ENCODE measurements at regions not wholly inside any gene's neighbourhood (a gene's known extent, or its start where the extent isn't known, plus 50 kb on each side); places are given as distances from the start of the nearest gene placed in this dataset.
"Not testable (repeated sequence)": the region's sequence is repeated elsewhere in the genome, so short reads cannot be mapped to it uniquely, and the experiment has no call there.

DNA sequence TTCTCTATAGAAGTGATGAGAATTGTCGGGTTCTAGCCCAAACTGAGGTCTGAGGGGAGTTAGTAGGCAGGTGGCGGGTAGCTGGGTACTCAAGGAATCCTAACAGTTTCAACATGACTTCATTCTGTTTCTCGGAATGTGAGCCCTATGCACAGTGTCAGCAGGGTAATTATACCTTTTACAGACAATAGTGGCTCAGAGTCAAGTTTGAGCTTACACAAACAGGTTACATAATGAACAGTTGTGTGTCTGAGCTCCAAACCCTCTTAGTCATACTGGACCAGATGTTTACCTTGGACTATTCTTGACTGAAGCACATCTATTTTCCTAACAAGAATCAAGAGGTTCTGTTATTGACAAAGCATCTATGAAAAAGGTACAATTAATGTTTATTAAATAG is 1066.7 kb upstream of the PCDH20 start:
- intact Hi-C loops (cut with DNase I, micrococcal nuclease) = no loop called here
- DNase-seq (no peak), ATAC-seq (no peak)
- H3K4me3 ChIP-seq = no peak overlapping the region
- TF ChIP-seq, protein P1, sequence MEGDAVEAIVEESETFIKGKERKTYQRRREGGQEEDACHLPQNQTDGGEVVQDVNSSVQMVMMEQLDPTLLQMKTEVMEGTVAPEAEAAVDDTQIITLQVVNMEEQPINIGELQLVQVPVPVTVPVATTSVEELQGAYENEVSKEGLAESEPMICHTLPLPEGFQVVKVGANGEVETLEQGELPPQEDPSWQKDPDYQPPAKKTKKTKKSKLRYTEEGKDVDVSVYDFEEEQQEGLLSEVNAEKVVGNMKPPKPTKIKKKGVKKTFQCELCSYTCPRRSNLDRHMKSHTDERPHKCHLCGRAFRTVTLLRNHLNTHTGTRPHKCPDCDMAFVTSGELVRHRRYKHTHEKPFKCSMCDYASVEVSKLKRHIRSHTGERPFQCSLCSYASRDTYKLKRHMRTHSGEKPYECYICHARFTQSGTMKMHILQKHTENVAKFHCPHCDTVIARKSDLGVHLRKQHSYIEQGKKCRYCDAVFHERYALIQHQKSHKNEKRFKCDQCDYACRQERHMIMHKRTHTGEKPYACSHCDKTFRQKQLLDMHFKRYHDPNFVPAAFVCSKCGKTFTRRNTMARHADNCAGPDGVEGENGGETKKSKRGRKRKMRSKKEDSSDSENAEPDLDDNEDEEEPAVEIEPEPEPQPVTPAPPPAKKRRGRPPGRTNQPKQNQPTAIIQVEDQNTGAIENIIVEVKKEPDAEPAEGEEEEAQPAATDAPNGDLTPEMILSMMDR (IDR thresholded peaks at IDR 0.05) = no peak
- H3K9me3 ChIP-seq = peaks cover 2% of the 10 kb centered on the region
- H3K36me3 ChIP-seq (ENCODE audit: low read depth) = no peaks in the 10 kb centered on the region
- H3K4me1 ChIP-seq (ENCODE audit: low read depth) = no peaks in the 10 kb centered on the region

DNA sequence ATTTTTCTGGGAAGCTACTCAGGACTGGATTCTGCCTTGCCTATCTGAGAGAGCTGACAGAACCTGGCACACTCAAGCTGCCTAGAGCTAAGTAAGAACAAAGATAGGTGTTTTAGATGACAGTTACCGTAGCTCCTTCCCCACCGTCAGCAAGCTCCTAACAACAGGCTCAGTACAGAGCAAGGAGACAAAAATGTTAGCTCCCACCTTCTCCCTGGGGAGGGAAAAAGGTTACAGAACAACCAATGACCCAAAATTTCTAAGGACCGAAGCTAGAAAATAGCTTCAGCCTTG is 1058.2 kb upstream of the PCDH20 start:
- ATAC-seq (no peak), DNase-seq (no peak)
- intact Hi-C loops (cut with DNase I, micrococcal nuclease) = no loop called here
- no peak overlapping the region for H3K4me3 ChIP-seq
- no peaks in the 10 kb centered on the region for H3K36me3 ChIP-seq (ENCODE audit: low read depth)
- peaks cover 24% of the 10 kb centered on the region for H3K9me3 ChIP-seq
- no peaks in the 10 kb centered on the region for H3K4me1 ChIP-seq (ENCODE audit: low read depth)
- TF ChIP-seq, protein P1 (IDR thresholded peaks at IDR 0.05) = no peak

DNA sequence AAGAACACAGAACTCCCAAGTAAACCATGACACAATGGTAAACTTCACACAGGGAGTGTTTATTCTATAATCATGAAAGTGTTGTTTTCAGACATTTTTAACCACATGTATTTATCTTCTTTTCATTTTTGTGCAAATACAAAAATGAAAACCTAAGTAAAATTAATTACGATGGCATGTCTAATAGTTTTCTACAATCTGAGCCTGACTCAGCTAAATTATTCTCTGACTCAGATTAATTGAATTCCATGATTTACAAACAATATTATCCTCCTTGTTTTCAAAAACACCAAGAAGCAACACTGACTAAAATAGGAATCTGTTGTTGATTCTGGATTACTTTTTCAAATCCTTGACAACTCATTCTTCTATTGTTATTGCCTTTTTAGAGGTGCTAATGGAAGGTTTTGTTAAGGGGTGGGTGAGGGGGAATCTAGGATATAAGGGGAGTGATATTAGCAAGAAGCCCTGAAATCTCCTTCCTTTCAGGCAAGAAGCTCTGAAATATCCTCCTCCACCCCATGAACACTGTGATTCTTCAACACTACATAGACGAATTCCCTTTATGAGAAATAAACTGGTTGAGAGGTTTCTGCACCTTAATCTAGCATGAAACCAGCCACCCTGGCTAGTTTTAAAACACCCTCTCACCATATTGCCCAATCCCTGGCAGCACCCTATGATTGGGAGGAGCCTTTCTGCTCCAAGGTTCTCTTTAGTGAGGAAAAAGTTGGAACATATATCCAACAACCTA is 1057.7 kb upstream of the PCDH20 start:
- Histone ChIP-seq H3K36me3 (ENCODE audit: low read depth) (no peaks in the 10 kb centered on the region), H3K9me3 (peaks cover 24% of the 10 kb centered on the region), H3K4me3 (no peak overlapping the region), H3K4me1 (ENCODE audit: low read depth) (no peaks in the 10 kb centered on the region)
- intact Hi-C loops (cut with DNase I, micrococcal nuclease) = no loop called here
- DNase-seq (no peak), ATAC-seq (no peak)
- TF ChIP-seq, protein P1 (IDR thresholded peaks at IDR 0.05) = no peak

DNA sequence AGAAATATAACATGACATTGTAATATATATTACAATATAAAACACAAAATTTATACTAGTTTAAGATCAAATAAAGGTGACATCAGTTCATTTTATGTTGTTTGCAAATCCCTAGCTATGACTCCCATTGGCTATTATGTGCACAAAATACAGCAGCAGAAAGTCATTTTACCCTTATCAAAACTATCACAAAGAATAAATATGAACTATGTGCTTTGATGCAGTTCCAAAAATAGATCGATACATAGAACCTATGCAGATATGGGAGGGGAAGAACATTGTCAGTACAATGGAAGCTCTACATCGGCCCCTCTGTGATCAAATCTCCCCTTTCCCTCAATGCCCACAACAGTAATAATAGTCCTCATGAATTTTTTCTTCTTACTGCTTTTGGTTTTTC is 1038.1 kb upstream of the PCDH20 start:
- H3K9me3 ChIP-seq = peaks cover 14% of the 10 kb centered on the region
- intact Hi-C loops (cut with DNase I, micrococcal nuclease) = no loop called here
- no peak overlapping the region for H3K4me3 ChIP-seq
- no peak for ATAC-seq
- H3K4me1 ChIP-seq (ENCODE audit: low read depth) = no peaks in the 10 kb centered on the region
- DNase-seq = no peak
- H3K36me3 ChIP-seq (ENCODE audit: low read depth) = no peaks in the 10 kb centered on the region
- TF ChIP-seq, protein P1 (IDR thresholded peaks at IDR 0.05) = no peak

DNA sequence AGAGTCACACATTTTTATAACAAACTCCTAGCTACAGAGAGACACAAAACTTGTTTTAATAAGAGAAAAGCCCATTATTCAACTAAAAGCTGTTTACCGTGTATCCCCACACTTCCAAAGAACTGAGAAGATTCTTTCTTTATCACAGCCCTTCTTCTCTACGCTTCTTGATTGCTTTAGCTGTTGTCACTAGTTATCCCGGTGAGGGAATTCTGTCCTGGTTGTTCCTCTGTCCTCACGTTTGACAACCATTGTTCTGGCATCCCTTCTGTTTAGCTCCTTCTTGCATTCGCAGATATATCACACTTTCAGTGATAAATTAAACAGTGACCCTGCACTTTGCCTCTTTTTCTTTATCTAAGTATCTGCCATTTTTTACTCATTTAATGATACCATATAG is 1035.1 kb upstream of the PCDH20 start:
- ATAC-seq (no peak), DNase-seq (no peak)
- H3K36me3 ChIP-seq (ENCODE audit: low read depth) = no peaks in the 10 kb centered on the region
- TF ChIP-seq, protein P1 (IDR thresholded peaks at IDR 0.05) = no peak
- no peaks in the 10 kb centered on the region for H3K4me1 ChIP-seq (ENCODE audit: low read depth)
- intact Hi-C loops (cut with DNase I, micrococcal nuclease) = no loop called here
- no peak overlapping the region for H3K4me3 ChIP-seq
- H3K9me3 ChIP-seq = peaks cover 33% of the 10 kb centered on the region

DNA sequence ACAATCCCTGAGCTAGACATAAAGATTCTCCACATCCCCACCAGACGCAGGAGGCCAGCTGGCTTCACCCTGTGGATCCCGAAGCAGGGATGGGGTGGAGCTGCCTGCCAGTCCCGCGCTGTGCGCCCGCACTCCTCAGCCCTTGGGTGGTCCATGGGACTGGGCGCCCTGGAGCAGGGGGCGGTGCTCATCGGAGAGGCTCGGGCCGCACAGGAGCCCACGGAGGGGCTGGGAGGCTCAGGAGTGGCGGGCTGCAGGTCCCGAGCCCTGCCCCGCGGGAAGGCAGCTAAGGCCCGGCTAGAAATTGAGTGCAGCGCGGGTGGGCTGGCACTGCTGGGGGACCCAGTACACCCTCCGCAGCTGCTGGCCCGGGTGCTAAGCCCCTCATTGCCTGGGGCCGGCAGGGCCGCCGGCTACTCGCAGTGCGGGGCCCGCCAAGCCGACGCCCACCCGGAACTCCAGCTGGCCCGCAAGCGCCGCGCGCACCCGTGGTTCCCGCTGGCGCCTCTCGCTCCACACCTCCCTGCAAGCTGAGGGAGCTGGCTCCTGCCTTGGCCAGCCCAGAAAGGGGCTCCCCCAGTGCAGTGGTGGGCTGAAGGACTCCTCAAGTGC is 1032.2 kb upstream of the PCDH20 start:
- intact Hi-C loops (cut with DNase I, micrococcal nuclease); ATAC-seq: not testable (repeated sequence)

More for the DNA sequence above, 1032.2 kb upstream of the PCDH20 start:
- H3K36me3 ChIP-seq (ENCODE audit: low read depth); H3K4me3 ChIP-seq; H3K4me1 ChIP-seq (ENCODE audit: low read depth): not testable (repeated sequence)
- DNase-seq = peak in 1 of 3 donors; percentile 9
- peaks cover 33% of the 10 kb centered on the region for H3K9me3 ChIP-seq

Data from mucosa of descending colon (tissue), 3 donors.